HG03575 (cell line): ENCODE measurements at regions not wholly inside any gene's neighbourhood (a gene's known extent, or its start where the extent isn't known, plus 50 kb on each side); places are given as distances from the start of the nearest gene placed in this dataset.
"Not testable (repeated sequence)": the region's sequence is repeated elsewhere in the genome, so short reads cannot be mapped to it uniquely, and the experiment has no call there.

ENCODE experiments used
- ATAC-seq: cut with Tn5 transposase; IDR thresholded peaks from one replicate; pipeline ENCODE4 v1.9.1; 2021; ENCODE audit not compliant: unreplicated experiment, insufficient number of reproducible peaks, low FRiP score; ENCODE audit errors: extremely low read depth

- no peak for ATAC-seq
Measured at GRCh38 chr2:207418419-207418818, 111.3 kb upstream of the CREB1 start.

- ATAC-seq, result no peak
Measured at GRCh38 chr2:207419331-207419730, 110.4 kb upstream of the CREB1 start.

DNA sequence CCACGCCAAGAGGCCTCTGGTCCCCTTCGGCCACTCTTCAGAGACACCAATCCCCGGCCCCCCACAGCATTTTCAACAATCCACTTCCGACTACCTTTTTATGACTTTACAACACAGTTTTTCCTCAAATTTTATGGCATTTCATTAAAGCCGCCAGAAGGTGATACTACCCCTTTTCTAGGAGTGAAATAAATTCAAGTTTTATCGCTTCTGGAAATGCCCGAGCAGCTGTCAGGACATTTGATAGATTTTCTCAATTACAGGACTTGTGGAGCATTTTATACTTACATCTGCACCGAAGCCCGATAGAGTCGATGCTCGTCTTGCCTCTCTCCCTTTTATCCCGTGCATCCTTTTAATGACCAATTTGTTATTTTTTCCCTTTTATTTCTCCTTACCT is 108.1 kb upstream of the CREB1 start:
- no peak for ATAC-seq

GRCh38 chr2:207422380-207422779 is 107.4 kb upstream of the CREB1 start:
- ATAC-seq, result no peak

DNA sequence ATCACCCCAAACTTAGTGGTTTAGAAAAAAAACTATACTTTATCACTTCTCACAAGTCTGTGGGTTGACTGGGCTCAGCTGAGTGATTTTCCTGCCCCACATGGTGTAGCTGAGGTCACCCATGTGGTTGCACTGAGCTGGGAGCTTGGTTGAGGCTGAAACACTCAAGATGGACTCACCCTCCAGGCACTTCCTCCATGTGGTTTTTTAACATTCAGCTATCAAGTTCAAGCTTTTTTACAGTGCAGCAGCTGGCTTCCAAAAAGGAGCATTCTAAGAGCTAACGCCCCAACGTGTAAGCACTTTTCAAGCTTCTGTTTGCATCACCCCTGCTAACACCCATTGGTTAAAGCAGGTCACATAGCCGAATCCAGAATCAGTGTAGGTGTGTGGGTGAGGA is 105.9 kb upstream of the CREB1 start:
- ATAC-seq, result peak; percentile 81

DNA sequence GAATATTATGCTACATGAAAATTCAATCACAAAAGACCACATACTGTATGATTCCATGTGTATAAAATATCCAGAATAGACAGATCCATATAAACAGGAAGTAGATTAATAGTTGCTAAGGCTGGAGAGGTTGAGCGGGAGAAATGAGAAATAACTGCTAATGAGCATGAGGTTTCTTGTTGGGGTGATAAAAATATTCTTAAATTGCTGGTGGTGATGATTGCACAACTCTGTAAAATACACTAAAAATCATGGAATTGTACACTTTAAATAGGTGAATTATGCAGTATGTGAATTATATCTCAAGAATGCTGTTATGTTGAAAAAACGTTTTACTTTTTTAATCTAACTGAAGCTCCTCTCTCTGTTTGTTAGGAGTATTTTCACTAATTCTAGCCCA is 101.8 kb upstream of the CREB1 start:
- no peak for ATAC-seq

DNA sequence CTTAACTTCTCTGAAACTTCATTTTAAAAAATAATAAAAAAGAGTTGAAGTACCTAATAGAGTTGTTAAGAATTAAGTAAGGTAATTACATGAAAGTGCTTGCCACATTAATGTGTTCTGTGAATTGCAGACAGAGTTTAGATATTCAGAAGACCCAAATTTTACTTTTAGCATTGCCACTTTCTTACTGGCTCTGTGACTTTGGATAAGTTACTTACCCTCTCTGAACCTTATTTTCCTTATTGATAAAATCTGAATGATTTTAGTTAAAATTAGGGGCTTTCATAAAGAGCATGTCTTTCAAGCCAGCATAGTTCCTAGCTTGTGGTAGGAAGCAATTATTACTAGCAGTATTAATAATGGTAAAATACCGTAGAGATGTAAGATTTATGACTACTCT is 101.2 kb upstream of the CREB1 start:
- ATAC-seq, result no peak

GRCh38 chr2:207432453-207432852 is 97.3 kb upstream of the CREB1 start:
- no peak for ATAC-seq

- no peak for ATAC-seq
Measured at GRCh38 chr2:207434306-207434705, 95.5 kb upstream of the CREB1 start.

DNA sequence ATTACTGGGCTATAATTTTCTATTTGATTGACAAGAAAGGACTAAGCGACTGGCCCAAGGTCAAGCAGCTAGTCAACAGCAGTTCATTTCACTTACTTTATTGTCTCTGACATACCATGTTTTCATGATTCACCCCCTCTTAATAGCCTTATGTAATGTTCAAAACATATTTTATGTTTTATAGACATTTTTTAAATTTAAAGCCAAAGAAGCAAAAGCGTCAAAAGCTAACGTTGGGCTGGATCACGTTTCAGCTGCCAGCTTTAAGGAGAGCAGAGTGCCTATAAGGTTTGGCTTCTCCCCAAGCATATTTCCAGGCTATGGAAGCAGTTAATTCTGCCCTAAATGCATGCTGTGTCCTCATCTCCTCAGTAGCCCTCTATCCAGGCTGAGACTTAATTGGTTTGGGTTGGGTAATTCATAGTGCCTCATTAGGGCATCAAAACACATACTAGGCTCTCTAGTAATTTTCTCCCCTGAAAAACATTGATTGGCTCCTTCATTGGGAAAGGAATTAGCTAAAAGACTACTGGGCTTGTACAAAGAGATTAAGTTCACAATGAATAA is 94.8 kb upstream of the CREB1 start:
- no peak for ATAC-seq

GRCh38 chr2:207437136-207437523 is 92.6 kb upstream of the CREB1 start:
- no peak for ATAC-seq

DNA sequence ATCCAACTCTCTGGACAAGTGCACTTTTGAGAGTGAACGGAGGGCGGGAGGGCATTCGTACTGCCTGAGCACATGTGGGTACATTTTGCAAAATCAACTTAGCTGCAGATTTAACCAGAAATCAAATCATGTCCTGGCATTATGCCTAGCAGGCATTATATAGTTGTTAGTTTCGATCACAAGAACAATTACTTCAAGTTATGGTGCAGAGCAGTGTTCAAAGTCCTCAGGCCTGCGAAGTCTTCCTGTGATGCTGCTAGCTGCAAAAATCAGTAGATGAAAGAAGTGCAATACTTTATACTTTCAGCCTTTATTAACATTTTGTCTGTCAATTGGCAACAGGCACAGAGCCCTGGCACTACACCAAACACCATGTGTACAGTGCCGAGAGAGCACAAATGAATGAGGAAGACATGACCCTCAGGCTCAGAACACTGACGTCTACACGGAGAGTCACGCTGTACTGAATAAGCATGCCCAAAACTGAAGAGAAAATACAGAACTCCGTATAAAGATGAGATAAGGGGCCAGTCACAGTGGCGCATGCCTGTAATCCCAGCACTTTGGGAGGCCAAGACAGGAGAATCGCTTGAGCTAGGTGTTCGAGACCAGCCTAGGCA is 92.1 kb upstream of the CREB1 start:
- no peak for ATAC-seq

DNA sequence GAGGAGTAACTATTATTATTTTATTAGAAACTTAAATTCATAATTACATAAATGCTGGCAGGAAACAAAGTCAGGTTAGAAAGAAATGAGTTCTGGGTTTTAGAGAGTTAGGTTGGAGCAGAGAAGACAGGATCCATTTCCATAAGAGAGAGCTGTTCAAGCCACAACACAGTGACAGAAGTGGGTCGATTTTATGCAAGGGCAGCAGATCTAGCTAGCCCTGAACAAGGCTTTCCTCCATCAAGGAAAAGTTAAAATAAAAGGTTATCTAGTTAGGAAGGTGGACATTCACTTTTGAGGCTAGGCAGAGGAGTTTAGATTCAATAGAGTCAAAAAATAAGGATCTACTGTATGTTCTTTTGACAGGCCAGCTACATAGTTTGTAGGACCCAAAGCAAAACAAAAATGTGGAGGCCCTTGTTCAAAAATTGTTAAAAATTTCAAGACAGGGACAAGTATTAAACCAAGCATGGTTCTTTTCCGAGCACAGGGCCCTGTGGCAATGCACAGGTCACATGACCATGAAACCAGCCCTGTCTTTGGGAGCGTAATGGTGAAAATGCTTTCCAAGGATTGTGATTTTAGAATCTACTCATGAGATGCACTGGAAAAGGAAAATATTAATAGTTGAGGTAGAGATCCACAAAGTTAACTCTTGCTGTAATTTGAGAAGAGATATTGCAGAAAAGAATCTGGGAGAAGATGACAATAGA is 91.2 kb upstream of the CREB1 start:
- ATAC-seq, result no peak

DNA sequence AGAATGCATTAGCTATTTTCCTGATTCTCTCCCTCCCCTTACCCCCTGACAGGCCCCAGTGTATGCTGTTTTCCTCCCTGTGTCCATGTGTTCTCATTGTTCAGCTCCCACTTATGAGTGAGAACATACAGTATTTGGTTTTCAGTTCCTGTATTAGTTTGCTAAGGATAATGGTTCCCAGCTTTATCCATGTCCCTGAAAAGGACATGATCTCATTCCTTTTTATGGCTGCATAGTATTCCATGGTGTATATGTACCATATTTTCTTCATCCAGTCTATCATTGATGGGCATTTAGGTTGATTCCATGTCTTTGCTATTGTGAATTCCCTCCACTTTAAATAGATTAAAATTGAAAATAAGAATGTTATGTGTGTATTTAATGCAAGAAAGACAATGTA is 89.9 kb upstream of the CREB1 start:
- ATAC-seq, result not testable (repeated sequence)

- no peak for ATAC-seq
Measured at GRCh38 chr2:207444756-207445155, 85.0 kb upstream of the CREB1 start.

- ATAC-seq, result no peak
Measured at GRCh38 chr2:207446653-207447052, 83.1 kb upstream of the CREB1 start.

GRCh38 chr2:207448006-207448405 is 81.8 kb upstream of the CREB1 start:
- no peak for ATAC-seq

DNA sequence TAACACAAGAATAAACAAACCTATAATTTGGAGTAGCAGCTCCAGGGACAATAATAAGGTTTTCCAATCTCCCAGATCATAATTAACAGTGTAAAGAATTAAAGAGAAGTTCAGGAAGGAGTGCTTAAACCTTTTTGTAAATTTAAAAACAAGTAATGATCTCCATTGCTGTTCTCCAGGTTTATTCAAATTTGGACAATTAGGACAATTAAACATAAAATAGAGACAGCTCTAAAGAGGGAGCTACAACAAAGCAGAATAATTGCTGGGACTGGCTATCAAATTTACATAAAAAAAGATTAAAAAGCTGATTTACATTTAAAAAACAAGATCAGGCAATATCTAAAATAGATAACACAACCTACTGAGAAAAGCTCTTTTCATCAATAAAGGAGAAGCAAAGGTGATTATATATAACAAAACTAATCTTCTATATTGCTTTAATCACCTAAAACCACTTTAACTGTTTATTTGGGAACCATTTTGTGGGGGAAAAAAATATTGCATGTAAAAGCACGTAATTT is 80.1 kb upstream of the CREB1 start:
- no peak for ATAC-seq

DNA sequence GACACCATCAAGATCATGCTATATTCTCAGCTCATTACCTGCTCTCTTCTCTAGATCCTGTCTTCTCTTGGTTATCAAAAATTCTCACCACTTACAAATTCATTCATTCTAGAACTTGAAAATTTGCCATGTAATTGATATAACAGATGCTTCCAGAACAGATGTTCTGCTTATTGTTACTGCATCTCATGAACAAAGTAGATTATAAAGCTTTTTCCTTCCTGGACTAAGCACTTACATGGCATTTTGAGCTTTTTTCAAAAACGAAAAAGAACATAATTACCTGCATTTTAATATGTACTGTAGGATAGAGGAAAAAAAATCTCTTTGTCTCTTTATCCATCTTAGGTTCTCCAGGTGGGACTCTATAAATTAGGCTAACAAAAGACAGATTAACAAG is 79.6 kb upstream of the CREB1 start:
- ATAC-seq, result no peak

- no peak for ATAC-seq
Measured at GRCh38 chr2:207458582-207458981, 71.2 kb upstream of the CREB1 start.
